GM21786 (cell line): ENCODE measurements at regions not wholly inside any gene's neighbourhood (a gene's known extent, or its start where the extent isn't known, plus 50 kb on each side); places are given as distances from the start of the nearest gene placed in this dataset.

Experiments
- ATAC-seq: cut with Tn5 transposase; IDR thresholded peaks from one replicate; pipeline ENCODE4 v1.9.1; 2021; ENCODE audit not compliant: unreplicated experiment

DNA sequence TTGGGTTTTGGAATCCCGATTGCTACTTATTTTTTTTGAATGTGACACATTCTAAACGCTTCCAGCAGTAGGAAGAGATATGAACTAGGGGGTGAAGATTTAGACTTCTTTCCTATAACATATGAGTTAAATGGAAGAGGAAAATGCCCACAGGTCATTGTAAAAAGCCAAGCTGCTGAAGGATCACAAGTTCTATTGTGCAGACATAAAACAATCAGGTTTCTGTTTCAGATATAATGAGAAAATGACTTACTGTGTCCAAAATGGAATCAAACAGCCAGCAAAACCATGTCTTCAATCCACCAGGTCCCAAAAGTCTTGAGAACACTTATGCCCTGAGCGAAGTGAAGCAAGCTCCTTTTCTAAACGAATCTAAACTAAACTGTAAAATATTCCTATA is 157.0 kb upstream of the SOX9 start:
- ATAC-seq, result no peak

- ATAC-seq, result no peak
Observed at GRCh38 chr17:71964559-71964958, 156.3 kb upstream of the SOX9 start.

GRCh38 chr17:71966055-71966454 is 154.8 kb upstream of the SOX9 start:
- ATAC-seq, result no peak

GRCh38 chr17:71966459-71967313 is 154.1 kb upstream of the SOX9 start:
- no peak for ATAC-seq

DNA sequence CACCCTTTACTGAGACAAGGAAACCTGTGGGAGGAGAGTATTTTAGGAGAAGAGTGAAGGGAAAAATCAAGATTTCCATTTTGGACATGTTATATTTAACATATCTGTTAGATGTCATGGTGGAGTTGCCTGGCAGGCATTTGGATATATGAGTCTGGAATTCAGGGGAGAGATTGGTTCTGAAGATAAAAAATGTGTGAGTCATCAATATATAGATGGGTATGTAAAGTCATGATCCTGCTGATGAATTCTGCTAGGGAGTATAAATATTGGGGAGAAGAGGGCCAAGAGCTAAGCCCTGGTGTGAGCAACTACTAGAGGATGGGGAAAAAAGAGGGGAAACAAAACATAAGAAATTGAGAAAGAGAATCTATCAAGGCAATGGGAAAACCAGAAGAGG is 151.3 kb upstream of the SOX9 start:
- no peak for ATAC-seq

DNA sequence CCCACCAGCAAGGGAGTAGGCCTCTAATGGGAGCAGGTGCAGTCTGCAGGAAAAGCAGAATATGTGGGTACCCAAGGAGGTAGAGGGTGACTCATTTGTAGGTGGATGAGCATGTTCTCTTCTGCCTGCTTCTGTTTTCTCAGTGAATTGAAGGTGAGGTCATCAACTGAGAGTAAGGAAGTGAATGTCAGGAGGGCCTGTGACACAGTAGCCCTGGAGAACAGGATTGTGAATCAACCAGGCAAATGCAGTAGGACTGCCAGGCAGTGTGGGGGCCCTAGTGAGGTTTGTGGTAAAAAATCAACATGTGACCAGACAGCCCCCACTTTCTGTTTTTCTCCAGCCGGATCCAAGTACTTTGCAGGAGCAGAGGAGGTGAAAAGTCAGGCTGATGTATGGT is 150.5 kb upstream of the SOX9 start:
- ATAC-seq, result peak; percentile 78

DNA sequence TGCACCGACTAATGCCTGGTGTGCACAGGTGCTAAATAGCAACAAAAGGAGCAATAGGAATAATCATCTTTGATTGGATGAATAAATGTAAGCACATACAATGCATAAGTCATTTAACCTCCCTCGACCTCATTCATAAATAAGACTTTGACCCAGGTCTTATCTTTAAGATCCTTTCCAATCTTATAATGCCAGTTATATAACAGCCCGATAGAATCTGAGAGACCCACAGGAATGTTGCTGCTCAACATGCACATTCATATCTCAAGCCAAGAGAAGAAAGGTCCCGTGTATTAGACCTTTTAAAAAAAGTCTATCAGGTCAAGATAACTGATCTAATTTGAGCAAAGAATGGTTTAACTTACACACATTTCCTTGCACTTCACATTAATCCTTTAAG is 146.8 kb upstream of the SOX9 start:
- ATAC-seq, result no peak

GRCh38 chr17:71975331-71975801 is 145.5 kb upstream of the SOX9 start:
- ATAC-seq, result no peak

GRCh38 chr17:71976011-71976649 is 144.7 kb upstream of the SOX9 start:
- no peak for ATAC-seq

GRCh38 chr17:71978435-71978834 is 142.4 kb upstream of the SOX9 start:
- ATAC-seq, result no peak

GRCh38 chr17:71980171-71980570 is 140.6 kb upstream of the SOX9 start:
- ATAC-seq, result no peak

GRCh38 chr17:71983828-71984227 is 137.0 kb upstream of the SOX9 start:
- ATAC-seq, result no peak

- ATAC-seq, result no peak
Observed at GRCh38 chr17:71985111-71986039, 135.4 kb upstream of the SOX9 start.

GRCh38 chr17:71986886-71987285 is 133.9 kb upstream of the SOX9 start:
- no peak for ATAC-seq

DNA sequence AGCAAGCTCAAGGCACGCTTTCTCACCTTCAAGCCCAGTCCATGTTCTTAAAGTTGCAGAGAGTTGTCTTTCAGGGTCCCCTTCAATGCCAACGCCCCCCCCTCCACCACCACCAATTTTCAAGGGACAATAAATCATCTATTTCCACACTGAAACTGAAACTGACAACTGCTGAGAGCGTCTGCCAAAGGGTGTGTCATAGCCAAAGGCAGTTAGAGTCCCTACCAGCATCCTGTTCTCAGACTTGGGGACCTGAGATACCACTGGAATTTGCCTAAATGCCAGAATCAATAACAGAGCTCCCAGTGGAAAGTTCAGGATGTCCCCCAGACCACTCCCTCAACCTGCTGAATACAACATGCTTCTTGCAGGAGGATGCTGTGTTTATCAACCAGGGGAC is 133.2 kb upstream of the SOX9 start:
- ATAC-seq, result no peak

GRCh38 chr17:71989117-71989516 is 131.7 kb upstream of the SOX9 start:
- no peak for ATAC-seq

DNA sequence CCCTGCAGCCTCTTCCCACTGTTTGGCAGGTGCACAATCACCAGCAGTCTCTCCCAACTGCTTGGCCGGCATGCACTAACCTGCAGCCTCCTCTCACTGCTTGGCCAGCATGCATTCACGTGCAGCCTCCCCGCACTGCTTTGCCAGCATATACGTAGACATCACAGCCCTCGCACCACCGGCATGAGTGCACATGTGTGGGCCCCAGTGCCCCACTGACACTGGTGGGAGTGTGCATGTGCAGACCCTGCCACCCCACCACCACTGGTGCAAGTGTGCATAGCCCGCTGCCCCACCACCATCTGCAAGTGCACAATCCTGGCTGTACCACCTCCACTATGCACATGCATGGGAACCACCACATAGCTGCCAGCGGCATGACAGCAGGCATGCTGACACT is 127.5 kb upstream of the SOX9 start:
- no peak for ATAC-seq

- no peak for ATAC-seq
Observed at GRCh38 chr17:71995590-71995989, 125.2 kb upstream of the SOX9 start.

DNA sequence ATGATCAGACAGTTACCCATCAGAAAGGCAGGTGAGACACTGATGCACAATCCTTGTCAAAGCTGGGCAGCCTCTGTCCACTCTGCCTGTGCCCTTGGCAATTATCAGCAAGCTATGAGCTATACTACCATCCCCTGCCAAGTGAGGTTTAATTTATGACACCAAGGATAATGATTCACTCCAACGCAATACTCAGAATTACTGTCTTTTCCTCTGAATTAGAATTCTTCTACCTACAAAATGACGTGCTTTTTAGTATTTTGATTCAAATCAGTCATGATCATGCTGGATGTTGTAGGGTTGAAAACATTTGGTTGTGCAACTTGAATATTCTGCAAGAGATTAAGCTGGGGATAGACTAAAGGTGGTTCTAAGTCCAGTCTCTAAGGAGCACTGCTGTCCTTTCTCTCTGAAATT is 116.8 kb upstream of the SOX9 start:
- ATAC-seq, result no peak

DNA sequence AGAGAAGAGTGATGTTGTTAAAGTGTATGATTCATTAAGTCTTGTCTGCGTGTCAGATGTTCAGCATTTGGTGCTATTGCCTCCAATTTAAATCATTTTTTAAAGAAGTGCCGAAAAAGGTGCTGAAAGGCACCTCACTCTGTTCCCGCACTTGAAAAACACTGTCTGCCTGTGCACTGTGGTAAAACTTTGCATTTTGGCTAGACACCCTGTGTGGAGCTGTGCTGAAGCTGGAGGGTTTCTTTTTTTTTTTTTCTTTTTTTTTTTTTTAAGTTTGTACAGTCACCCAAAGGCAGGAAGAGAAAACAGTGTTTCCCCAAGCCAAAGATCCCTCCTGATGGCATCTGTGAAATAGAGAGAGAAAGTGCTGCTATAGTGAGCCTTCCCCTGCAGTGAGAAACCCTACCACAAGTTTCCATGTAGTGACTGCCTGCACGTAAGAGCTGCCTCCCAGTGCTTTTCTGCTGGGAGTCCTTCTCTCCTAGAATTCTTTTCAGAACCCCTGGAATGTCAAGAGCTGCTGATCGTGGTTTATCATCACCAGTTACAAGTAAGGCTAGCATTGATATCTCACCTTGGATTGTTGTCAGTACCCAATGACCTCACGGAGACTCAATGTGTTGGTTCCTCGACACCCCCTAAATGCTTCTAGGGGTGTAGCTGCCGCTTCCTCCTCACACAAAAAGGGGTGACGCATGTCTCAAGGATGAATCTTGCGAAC is 116.0 kb upstream of the SOX9 start:
- peak; percentile 57 for ATAC-seq
